SK-N-SH treated with all-trans-retinoic acid at 6 μM for 48 hours (cell line): ENCODE measurements at regions not wholly inside any gene's neighbourhood (a gene's known extent, or its start where the extent isn't known, plus 50 kb on each side); places are given as distances from the start of the nearest gene placed in this dataset.

Experiments
- ARNTL ChIP-seq: fragments of 450-650 bp; formaldehyde crosslinking; IDR thresholded peaks from 2 replicates; pipeline ENCODE4 v1.5.0; 2020; ENCODE audit warnings: low read depth, mild to moderate bottlenecking, moderate library complexity, borderline replicate concordance
- CREB5 ChIP-seq: fragments of 250-450 bp; sonication (Bioruptor Pico); IDR thresholded peaks from 2 replicates; pipeline ENCODE4 v1.5.1; 2020; ENCODE audit warnings: low read depth, mild to moderate bottlenecking, moderate library complexity
- ESRRG ChIP-seq: fragments of 250-450 bp; sonication (Bioruptor Pico); IDR thresholded peaks from 2 replicates; pipeline ENCODE4 v1.6.1; 2021; ENCODE audit warnings: mild to moderate bottlenecking
- GLIS3 ChIP-seq: fragments of 250-450 bp; sonication (Bioruptor Pico); IDR thresholded peaks from 2 replicates; pipeline ENCODE4 v1.5.0; 2020; ENCODE audit warnings: mild to moderate bottlenecking, moderate library complexity
- OSR1 ChIP-seq: fragments of 250-450 bp; sonication (Bioruptor Pico); IDR thresholded peaks from 2 replicates; pipeline ENCODE4 v1.8.0; 2022; ENCODE audit warnings: moderate library complexity, mild to moderate bottlenecking, inconsistent platforms
- PATZ1 ChIP-seq: fragments of 250-450 bp; sonication (Bioruptor Pico); IDR thresholded peaks from 2 replicates; pipeline ENCODE4 v1.8.0; 2020; ENCODE audit warnings: mild to moderate bottlenecking, moderate library complexity, borderline replicate concordance
- PPARA ChIP-seq: fragments of 250-450 bp; sonication (Bioruptor Pico); IDR thresholded peaks from 2 replicates; pipeline ENCODE4 v1.5.0; 2020; ENCODE audit warnings: mild to moderate bottlenecking, borderline replicate concordance
- TCF4 ChIP-seq: fragments of 250-450 bp; sonication (Bioruptor Pico); IDR thresholded peaks from 2 replicates; pipeline ENCODE4 v1.8.0; 2021; ENCODE audit warnings: mild to moderate bottlenecking, moderate library complexity, borderline replicate concordance
- TOX ChIP-seq: fragments of 250-450 bp; sonication (Bioruptor Pico); IDR thresholded peaks from 2 replicates; pipeline ENCODE4 v1.8.0; 2021; ENCODE audit warnings: mild to moderate bottlenecking, moderate library complexity, borderline replicate concordance
- ZFP3 ChIP-seq: fragments of 250-450 bp; sonication (Bioruptor Pico); IDR thresholded peaks from 2 replicates; pipeline ENCODE4 v1.5.0; 2020; ENCODE audit warnings: mild to moderate bottlenecking, moderate library complexity
- ZFP30 ChIP-seq: fragments of 450-650 bp; formaldehyde crosslinking; IDR thresholded peaks from 2 replicates; pipeline ENCODE4 v1.5.0; 2022; ENCODE audit warnings: mild to moderate bottlenecking, moderate library complexity
- ZNF565 ChIP-seq: fragments of 450-650 bp; formaldehyde crosslinking; conservative IDR thresholded peaks from 2 replicates; pipeline ENCODE4 v1.5.0; 2020; ENCODE audit warnings: low read depth, mild to moderate bottlenecking, moderate library complexity
- ZNF8 ChIP-seq: fragments of 450-650 bp; formaldehyde crosslinking; IDR thresholded peaks from 2 replicates; pipeline ENCODE4 v1.5.0; 2020; ENCODE audit warnings: mild to moderate bottlenecking, moderate library complexity

- TF ChIP-seq CREB5 (CRISPR knock-in tag) (no peak), TCF4 (CRISPR knock-in tag) (no peak), ZFP3 (CRISPR knock-in tag) (no peak), OSR1 (CRISPR knock-in tag) (no peak), ZNF8 (CRISPR knock-in tag) (no peak), PATZ1 (no peak), TOX (CRISPR knock-in tag) (no peak), ZFP30 (CRISPR knock-in tag) (no peak), PPARA (CRISPR knock-in tag) (no peak), ESRRG (CRISPR knock-in tag) (no peak), ZNF565 (no peak), ARNTL (CRISPR knock-in tag) (no peak), GLIS3 (CRISPR knock-in tag) (no peak)
Measured at GRCh38 chr6:19734519-19734918, 102.7 kb upstream of the ID4 start.
